NCI-H128 (cell line): ENCODE measurements at regions not wholly inside any gene's neighbourhood (a gene's known extent, or its start where the extent isn't known, plus 50 kb on each side); places are given as distances from the start of the nearest gene placed in this dataset.

Source experiments
- DNase-seq: peaks from one replicate; lab custom pipeline; 2025; ENCODE audit not compliant: unreplicated experiment; lab: John Stamatoyannopoulos, UW

- DNase-seq, result no peak
Measured at GRCh38 chr5:166367391-166367790, 1924.1 kb upstream of the WWC1 start.

GRCh38 chr5:166369346-166369745 is 1922.1 kb upstream of the WWC1 start:
- no peak for DNase-seq

- DNase-seq, result no peak
Measured at GRCh38 chr5:166369807-166370206, 1921.6 kb upstream of the WWC1 start.

- DNase-seq, result no peak
Measured at GRCh38 chr5:166370928-166371690, 1920.3 kb upstream of the WWC1 start.

GRCh38 chr5:166373817-166374216 is 1917.6 kb upstream of the WWC1 start:
- no peak for DNase-seq

- DNase-seq, result no peak
Measured at GRCh38 chr5:166377756-166378155, 1913.7 kb upstream of the WWC1 start.

- no peak for DNase-seq
Measured at GRCh38 chr5:166379517-166379916, 1911.9 kb upstream of the WWC1 start.

GRCh38 chr5:166382031-166382430 is 1909.4 kb upstream of the WWC1 start:
- no peak for DNase-seq

GRCh38 chr5:166398131-166398530 is 1893.3 kb upstream of the WWC1 start:
- DNase-seq, result no peak

- DNase-seq, result no peak
Measured at GRCh38 chr5:166399781-166400180, 1891.7 kb upstream of the WWC1 start.

- DNase-seq, result no peak
Measured at GRCh38 chr5:166401391-166401790, 1890.1 kb upstream of the WWC1 start.

GRCh38 chr5:166412191-166412590 is 1879.3 kb upstream of the WWC1 start:
- DNase-seq, result no peak

GRCh38 chr5:166427211-166427610 is 1864.2 kb upstream of the WWC1 start:
- DNase-seq, result no peak

- no peak for DNase-seq
Measured at GRCh38 chr5:166428264-166428803, 1863.1 kb upstream of the WWC1 start.

- no peak for DNase-seq
Measured at GRCh38 chr5:166430491-166431319, 1860.7 kb upstream of the WWC1 start.

- no peak for DNase-seq
Measured at GRCh38 chr5:166431456-166431855, 1860.0 kb upstream of the WWC1 start.

GRCh38 chr5:166433679-166434078 is 1857.8 kb upstream of the WWC1 start:
- no peak for DNase-seq

- no peak for DNase-seq
Measured at GRCh38 chr5:166436872-166437271, 1854.6 kb upstream of the WWC1 start.

- DNase-seq, result no peak
Measured at GRCh38 chr5:166486348-166486747, 1805.1 kb upstream of the WWC1 start.

- DNase-seq, result no peak
Measured at GRCh38 chr5:166488560-166488959, 1802.9 kb upstream of the WWC1 start.

- DNase-seq, result no peak
Measured at GRCh38 chr5:166493040-166493439, 1798.4 kb upstream of the WWC1 start.

- DNase-seq, result no peak
Measured at GRCh38 chr5:166493612-166494011, 1797.8 kb upstream of the WWC1 start.
